HG02970 (cell line): ENCODE measurements at regions not wholly inside any gene's neighbourhood (a gene's known extent, or its start where the extent isn't known, plus 50 kb on each side); places are given as distances from the start of the nearest gene placed in this dataset.
A peak's percentile ranks its signal among the peaks of the same experiment; 100 is the strongest.
"Not testable (repeated sequence)": the region's sequence is repeated elsewhere in the genome, so short reads cannot be mapped to it uniquely, and the experiment has no call there.

Experiments
- ATAC-seq: cut with Tn5 transposase; IDR thresholded peaks from one replicate; pipeline ENCODE4 v1.9.1; 2021; ENCODE audit warnings: mild to moderate bottlenecking, moderate library complexity, moderate number of reproducible peaks; ENCODE audit not compliant: unreplicated experiment, low FRiP score

DNA sequence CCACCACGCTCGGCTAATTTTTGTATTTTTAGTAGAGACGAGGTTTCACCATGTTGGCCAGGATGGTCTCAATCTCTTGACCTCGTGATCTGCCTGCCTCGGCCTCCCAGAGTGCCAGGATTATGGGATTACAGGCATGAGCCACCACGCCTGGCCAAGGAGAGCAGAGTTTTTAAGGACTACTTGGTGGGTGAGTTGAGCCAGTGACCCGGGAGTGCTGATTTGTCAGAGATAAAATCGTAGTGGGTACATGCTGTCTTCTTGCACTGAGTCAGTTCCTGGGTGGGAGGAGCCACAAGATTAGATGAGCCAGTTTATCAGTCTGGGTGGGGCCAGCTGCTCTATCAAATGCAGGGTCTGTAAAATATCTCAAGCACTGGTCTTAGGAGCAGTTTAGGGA is 361.7 kb downstream of the TYW1 start:
- not testable (repeated sequence) for ATAC-seq

DNA sequence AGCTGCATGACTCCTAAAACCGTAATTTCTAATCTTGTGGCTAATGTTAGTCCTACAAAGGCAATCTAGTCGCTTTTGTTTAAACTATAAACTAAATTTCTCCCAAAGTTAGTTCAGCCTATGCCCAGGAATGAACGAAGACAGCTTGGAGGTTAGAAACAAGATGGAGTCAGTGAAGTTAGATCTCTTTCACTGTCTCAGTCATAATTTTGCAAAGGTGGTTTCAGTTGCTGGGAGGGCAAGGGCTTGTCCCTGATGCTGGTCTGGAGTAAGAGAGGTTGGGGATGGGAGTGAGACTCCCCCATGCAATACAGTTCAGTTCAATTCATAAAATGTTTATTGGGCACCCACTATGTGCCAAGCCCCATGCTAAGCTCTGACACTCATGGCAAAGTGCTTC is 362.1 kb downstream of the TYW1 start:
- ATAC-seq, result not testable (repeated sequence)

DNA sequence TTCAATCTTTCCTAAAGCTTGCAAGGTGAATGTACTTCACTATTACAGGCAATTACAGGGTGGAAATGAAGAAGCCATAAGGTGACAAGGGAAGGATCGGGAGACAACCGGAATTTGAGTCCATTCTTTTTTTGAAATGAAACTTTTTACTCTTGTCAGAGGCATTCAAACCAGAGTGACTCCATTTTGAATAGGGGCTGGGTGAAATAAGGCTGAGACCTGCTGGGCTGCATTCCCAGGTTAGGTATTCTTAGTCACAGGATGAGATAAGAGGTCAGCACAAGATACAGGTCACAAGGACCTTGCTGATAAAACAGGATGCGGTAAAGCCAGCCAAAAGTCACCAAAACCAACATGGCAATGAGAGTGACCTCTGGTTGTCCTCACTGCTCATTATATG is 363.3 kb downstream of the TYW1 start:
- no peak for ATAC-seq

- ATAC-seq, result no peak
Observed at GRCh38 chr7:67361150-67361549, 364.5 kb downstream of the TYW1 start.

- no peak for ATAC-seq
Observed at GRCh38 chr7:67364441-67365017, 367.9 kb downstream of the TYW1 start.

GRCh38 chr7:67371429-67372305 is 375.0 kb downstream of the TYW1 start:
- ATAC-seq, result peak; percentile 72

GRCh38 chr7:67373389-67373788 is 376.8 kb downstream of the TYW1 start:
- ATAC-seq, result not testable (repeated sequence)

- ATAC-seq, result no peak
Observed at GRCh38 chr7:67375427-67375826, 378.8 kb downstream of the TYW1 start.

GRCh38 chr7:67377939-67378862 is 381.6 kb downstream of the TYW1 start:
- peak; percentile 62 for ATAC-seq

DNA sequence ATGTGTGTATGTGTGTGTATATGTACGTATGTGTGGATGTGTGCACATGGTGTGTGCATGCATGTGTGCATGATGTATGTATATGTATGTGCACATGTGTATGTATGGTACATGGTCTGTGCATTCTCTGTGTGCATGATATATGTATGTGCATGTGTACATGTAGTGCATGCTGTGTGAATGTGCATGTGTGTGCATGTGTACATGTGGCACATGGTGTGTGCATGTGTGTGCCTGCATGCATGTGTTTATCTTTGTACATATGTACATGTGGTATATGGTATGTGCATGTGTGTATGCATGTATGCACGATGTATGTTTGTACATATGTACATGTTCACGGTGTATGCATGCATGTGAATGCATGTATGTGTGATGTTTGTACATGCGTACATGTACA is 383.7 kb downstream of the TYW1 start:
- no peak for ATAC-seq

GRCh38 chr7:67380858-67381257 is 384.2 kb downstream of the TYW1 start:
- ATAC-seq, result no peak

GRCh38 chr7:67387851-67388250 is 391.2 kb downstream of the TYW1 start:
- no peak for ATAC-seq

DNA sequence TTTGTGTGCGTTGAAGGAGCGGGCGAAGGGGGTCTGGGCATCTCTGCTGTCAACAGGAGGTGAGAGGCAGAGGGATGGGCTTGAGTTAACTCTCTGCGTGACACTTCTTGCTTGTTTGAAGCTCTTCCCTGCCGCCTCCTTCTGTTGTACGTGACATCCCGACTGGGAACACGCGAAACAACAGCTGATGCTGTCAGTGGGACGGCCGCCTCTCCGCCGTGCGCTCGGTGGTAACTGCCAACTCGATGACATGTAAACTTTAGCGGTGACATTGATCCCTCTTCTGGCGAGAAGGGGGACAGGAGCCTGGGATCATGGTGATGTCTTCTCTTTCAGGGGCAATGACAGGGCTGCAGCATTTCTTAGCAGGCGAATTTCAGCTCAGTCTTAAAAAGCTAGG is 394.5 kb downstream of the TYW1 start:
- no peak for ATAC-seq

- no peak for ATAC-seq
Observed at GRCh38 chr7:67392596-67393438, 396.2 kb downstream of the TYW1 start.

DNA sequence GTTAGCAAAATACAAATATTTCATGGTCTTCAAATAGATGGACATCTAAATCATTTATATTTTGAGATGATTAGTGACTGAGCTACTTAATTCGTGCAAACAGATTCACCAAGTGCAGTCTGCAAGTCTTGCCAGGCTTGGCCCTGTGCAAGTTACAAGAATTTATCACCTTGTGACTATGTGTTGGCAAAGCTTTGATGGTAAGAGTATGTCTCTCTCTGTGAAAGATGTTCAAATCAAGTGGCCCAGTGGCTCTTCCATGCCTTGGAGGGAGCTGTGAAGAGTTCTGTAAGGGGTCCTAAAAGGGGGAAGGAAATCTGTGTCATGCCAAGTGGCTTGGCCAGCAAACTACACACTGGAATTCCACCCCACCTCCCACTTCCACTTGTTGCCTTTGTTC is 397.3 kb downstream of the TYW1 start:
- no peak for ATAC-seq

DNA sequence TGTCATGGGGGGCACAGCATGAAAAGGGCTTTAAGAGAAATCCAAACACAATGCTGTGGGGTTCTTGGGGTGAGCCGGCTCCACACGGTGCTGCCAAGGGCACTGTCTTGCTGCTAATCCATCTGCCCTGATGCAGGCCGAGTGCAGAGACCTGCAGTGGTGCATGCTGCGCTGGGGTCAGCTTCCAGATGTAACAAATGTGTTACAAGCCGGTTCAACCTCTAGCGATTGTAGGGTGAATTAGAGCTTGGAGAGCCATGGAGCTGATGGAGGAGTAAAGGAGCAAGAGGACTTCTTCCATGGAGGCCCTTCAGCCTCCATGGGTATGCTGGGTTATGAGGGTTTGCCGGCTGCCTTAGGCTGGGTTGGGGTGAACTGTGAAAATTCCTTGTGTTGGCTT is 402.3 kb downstream of the TYW1 start:
- no peak for ATAC-seq

DNA sequence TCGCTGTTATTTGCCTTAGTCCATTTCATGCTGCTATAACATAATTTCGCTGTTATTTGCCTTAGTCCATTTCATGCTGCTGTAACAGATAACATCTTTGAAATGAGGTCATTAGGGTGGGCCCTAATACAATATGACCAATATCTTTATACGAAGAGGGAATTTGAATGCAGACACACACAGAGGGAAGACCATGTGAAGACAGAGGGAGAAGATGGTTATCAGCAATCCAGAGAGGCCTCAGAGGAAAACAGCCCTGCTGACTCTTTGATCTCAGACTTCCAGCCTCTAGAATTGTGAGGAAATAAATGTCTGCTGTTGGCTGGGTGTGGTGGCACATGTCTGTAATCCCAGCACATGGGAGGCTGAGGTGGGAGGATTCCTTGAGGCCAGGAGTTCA is 404.9 kb downstream of the TYW1 start:
- ATAC-seq, result no peak

- no peak for ATAC-seq
Observed at GRCh38 chr7:67402280-67402679, 405.6 kb downstream of the TYW1 start.

DNA sequence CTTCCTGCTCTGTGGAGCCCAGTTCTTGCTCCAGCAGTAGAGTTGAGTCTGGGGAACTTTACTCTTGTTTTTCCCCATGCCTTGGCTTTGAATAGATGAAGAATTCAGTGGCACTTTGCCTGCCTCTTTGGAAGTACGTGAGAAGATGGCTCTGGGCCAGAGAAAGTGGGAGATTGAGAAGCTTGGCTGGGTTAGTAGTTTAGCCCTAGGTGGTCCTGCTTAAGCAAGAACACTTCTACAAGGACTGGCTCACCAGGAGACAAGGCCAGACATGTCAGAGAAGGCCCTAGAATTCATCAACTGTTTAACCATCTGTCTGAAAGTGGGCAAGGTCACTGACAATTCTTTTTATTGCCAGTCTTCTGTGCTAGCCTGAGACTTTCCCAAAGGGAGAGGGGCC is 410.3 kb downstream of the TYW1 start:
- ATAC-seq, result no peak

DNA sequence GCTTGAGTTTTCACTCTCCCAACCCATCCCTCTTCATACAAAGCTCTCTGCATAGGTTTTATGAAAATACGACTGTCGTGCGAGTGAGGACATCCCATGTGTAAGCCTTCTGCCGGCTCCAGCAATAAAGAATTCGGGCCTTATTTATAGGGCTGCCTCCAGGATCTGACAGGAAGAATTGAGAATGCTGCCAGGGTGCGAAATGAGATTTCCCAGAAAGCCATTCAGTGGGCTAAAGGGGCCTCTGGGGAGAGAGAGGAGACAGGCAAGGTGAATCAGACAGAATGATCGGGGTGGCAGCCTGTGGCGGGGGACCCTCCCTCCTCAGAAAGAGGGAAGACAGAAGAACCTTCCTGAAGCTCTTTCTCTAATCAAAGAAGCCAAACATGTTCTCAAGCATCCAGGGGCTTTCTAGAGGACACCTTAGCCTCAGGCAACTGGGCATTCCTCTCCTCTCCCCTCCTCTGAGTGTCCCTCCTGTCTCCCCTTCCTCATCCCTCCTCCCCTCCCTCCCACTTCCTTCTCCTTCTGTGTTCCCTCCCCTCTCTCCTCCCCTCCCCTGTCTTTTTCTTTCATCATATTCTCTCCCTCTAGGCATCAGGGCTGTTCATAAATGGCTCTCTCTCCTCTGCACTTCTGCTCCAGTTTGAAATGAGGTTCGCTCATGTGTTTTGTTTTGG is 410.9 kb downstream of the TYW1 start:
- no peak for ATAC-seq
